T-helper 17 cell (primary cell): ENCODE measurements at regions not wholly inside any gene's neighbourhood (a gene's known extent, or its start where the extent isn't known, plus 50 kb on each side); places are given as distances from the start of the nearest gene placed in this dataset.

Experiments used
- ATAC-seq: fragments of 150-1000 bp; cut with Tn5 transposase; 2 replicates; pipeline ENCODE4 v1.10.0; 2021; ENCODE audit warnings: mild to moderate bottlenecking, moderate library complexity
- DNase-seq, 3 donors: peaks; one replicate each; pipeline versions ENCODE4 v3.0.0 to v3.0.0-alpha.2; 2020 to 2021
- H3K9me3 ChIP-seq: one replicate; pipeline ENCODE4 v1.7.0; 2013; ENCODE audit warnings: low read length, mild to moderate bottlenecking; ENCODE audit not compliant: control insufficient read depth, poor library complexity, severe bottlenecking
- H3K27ac Mint-ChIP-seq: one replicate; pipeline ENCODE4 v1.8.0; 2022; ENCODE audit warnings: mild to moderate bottlenecking, moderate library complexity, mixed read lengths
- H3K27me3 Mint-ChIP-seq: one replicate; pipeline ENCODE4 v1.8.0; 2022; ENCODE audit warnings: mixed read lengths
- H3K36me3 Mint-ChIP-seq: one replicate; pipeline ENCODE4 v1.8.0; 2022; ENCODE audit warnings: low read depth, mixed read lengths
- H3K4me1 Mint-ChIP-seq: one replicate; pipeline ENCODE4 v1.8.0; 2022; ENCODE audit warnings: mild to moderate bottlenecking, mixed read lengths
- H3K4me3 Mint-ChIP-seq: one replicate; pipeline ENCODE4 v1.8.0; 2022; ENCODE audit warnings: mild to moderate bottlenecking, moderate library complexity, mixed read lengths

DNA sequence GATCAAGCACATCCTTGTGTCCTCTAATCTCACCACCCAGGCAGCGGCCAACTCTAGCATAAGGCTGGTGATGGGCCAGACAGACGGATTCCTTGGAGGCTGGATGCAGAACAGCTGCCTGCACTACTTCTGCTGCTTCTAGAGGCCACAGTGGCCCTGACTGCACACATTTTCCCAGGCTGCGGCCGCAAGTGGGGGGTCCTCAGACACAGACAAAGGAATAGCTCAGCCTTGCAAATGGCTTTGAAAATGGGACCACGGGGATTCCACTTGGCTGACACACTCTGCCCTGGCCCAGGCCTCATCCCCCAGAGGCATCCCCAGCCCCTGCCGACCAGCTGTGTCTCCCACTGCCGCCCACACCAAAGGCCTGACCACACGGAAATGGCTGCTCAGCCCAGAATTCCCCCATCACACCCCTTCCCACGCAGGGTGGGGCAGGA is 540.8 kb downstream of the BNC2 start:
- DNase-seq, result no peak
- H3K9me3 ChIP-seq, result no peaks in the 10 kb centered on the region
- no peak overlapping the region for H3K27ac Mint-ChIP-seq
- H3K4me3 Mint-ChIP-seq, result no peak overlapping the region
- no peaks in the 10 kb centered on the region for H3K36me3 Mint-ChIP-seq
- no peak for ATAC-seq
- H3K27me3 Mint-ChIP-seq, result no peaks in the 10 kb centered on the region
- no peaks in the 10 kb centered on the region for H3K4me1 Mint-ChIP-seq

DNA sequence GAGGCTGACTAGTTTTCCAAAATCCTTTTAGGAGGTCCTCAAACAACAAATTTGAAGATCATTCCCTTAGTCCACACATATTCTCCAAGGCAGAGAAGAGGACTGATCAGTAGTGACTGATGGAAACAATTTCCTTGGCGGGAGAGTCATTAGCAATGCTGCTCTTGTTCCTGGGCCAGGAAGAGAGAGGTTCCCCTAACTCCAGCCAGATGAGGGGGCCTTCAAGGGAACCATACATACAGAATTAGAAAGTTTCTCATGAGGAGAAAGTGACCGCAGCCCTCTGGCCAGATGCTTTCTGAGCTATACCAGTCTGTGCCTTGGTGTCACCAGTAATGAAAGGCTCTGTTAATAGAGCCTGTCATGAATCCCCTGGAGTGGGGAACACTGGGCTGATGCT is 539.4 kb downstream of the BNC2 start:
- no peak overlapping the region for H3K27ac Mint-ChIP-seq
- ATAC-seq, result no peak
- H3K9me3 ChIP-seq, result no peaks in the 10 kb centered on the region
- no peaks in the 10 kb centered on the region for H3K36me3 Mint-ChIP-seq
- no peak for DNase-seq
- H3K27me3 Mint-ChIP-seq, result no peaks in the 10 kb centered on the region
- no peak overlapping the region for H3K4me3 Mint-ChIP-seq
- H3K4me1 Mint-ChIP-seq, result no peaks in the 10 kb centered on the region

DNA sequence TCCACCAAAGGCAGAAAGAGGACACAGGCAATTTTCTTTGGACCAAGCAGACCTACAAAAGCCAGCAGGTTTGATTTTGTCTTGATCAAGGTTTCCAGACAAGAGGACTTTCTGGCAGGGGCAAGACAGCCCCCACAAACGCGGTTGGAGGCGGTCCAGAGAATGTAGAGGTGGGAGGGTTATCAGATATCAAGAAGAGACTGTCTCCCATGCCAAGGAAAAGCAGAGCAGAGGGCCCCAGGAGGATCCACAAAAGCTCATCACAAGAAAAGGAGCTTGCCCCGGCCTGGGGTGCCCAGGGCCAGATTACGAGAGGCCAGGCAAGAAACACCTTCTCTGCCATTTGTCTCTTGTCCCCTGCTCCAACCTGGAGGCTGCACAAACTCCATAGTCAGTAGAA is 538.9 kb downstream of the BNC2 start:
- no peaks in the 10 kb centered on the region for H3K27me3 Mint-ChIP-seq
- H3K36me3 Mint-ChIP-seq, result no peaks in the 10 kb centered on the region
- no peak overlapping the region for H3K4me3 Mint-ChIP-seq
- no peak overlapping the region for H3K27ac Mint-ChIP-seq
- no peaks in the 10 kb centered on the region for H3K4me1 Mint-ChIP-seq
- ATAC-seq, result no peak
- no peaks in the 10 kb centered on the region for H3K9me3 ChIP-seq
- no peak for DNase-seq

DNA sequence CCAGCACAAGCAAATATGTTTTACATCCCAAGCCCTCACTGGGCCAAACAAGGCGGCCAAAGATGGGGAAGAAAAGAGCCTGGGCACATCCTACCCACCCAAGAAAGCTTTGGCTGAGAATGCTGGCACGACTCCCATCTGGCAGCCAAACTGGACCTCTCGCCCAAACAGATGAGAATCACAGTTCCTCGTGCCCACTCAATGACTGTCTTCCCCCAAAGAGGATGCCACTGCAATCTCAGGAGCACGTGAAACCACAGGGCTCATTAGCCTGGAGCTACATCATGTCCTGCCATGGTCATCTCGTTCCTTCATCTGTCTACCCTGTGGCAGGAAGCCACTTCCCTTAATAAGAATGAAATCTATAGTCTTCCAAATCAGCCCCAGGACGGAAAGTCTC is 536.8 kb downstream of the BNC2 start:
- ATAC-seq (no peak), DNase-seq (no peak)
- no peaks in the 10 kb centered on the region for H3K4me1 Mint-ChIP-seq
- H3K27ac Mint-ChIP-seq, result no peak overlapping the region
- H3K27me3 Mint-ChIP-seq, result no peaks in the 10 kb centered on the region
- no peak overlapping the region for H3K4me3 Mint-ChIP-seq
- no peaks in the 10 kb centered on the region for H3K9me3 ChIP-seq
- H3K36me3 Mint-ChIP-seq, result no peaks in the 10 kb centered on the region

DNA sequence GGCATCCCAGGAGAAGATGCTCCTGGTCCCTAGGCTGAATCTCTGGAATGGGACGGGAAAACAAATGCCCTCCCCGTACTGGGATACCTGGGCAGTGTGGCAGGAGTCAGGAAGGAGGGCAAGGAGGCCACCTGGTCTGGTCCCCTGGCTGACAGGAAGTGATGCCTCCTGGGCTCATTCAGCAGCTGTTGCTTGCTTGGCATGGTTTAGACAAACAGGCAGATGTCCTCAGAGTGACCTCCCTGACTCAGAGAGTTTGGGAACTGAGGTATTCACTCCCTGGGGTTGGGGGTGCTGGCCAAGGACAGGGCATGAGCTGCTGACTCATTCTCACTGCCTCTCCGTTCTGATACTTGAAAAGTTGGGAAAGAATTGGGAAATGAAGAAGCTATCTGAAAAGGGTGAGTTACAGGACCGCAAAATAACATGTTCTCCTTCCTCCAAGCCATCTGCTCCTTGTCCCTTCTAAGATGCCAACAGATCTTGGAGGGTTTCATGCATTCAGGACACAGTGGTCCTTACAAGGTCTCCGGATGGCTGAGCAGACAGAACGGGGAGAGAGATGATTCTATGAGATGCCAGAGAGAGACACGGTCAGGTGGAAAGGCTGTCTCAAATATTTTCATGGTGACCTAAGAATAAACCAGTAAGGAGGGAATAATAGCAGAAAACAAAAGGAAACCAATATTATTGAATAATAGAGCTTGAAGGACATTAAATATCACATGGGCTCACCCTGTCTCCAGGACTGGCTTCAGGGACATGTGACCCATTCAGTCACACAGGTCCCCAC is 534.5 kb downstream of the BNC2 start:
- no peak overlapping the region for H3K4me3 Mint-ChIP-seq
- ATAC-seq (no peak), DNase-seq (no peak)
- H3K27me3 Mint-ChIP-seq, result no peaks in the 10 kb centered on the region
- H3K9me3 ChIP-seq, result no peaks in the 10 kb centered on the region
- no peak overlapping the region for H3K27ac Mint-ChIP-seq
- no peaks in the 10 kb centered on the region for H3K4me1 Mint-ChIP-seq
- H3K36me3 Mint-ChIP-seq, result no peaks in the 10 kb centered on the region

DNA sequence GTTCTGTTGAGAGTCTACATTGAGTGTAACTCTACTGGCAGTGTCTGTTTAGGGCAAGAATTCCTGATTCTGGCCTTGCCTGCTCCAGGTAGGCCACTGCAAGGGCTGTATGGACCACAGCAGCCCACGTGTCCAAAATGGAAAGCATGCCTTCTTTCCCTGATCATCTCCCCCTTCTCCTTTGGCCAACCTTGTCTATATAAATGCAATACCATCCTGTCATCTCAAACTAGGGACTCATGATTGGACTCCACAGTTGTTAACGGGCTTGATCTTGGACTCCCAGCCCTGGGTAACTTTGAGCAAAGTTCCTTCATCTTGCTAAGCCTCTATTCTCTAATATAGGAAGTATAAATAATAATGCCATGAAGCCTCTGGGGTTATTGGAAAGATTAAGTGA is 533.6 kb downstream of the BNC2 start:
- H3K9me3 ChIP-seq, result no peaks in the 10 kb centered on the region
- Mint-ChIP-seq H3K27ac (no peak overlapping the region), H3K4me3 (no peak overlapping the region), H3K4me1 (no peaks in the 10 kb centered on the region), H3K27me3 (no peaks in the 10 kb centered on the region), H3K36me3 (no peaks in the 10 kb centered on the region)
- ATAC-seq (no peak), DNase-seq (no peak)

DNA sequence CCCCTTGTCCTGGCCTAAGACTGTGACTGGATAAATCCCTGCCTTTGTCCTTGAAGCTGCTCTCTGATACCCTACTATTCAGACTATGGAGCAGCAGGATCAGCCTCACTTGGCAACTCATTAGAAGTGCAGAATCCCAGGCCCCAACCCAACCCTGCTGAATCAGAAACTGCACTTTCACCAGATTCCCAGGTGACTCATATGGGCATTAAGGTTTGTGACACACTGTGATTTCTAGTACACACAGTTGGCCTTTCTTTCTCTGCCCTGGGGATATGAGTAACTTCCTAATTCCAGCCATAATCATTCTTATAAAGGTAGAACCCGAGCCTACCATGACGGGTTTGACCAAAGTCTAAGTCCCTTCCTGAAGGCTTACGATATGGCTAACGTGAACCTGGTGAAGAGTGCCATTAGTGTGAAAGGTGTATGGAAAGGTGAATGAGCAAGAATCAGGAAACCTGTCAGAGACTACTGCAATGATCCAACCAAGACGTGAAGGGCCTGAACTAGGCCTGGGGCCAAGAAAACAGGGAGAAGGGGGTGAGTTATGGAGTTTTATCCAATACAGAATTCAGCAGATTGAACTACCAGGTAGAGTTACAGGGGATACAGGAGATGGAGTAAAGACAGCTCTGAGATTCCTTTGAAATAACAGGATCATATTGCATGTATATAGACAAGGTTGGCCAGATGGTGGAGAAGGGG is 533.0 kb downstream of the BNC2 start:
- Mint-ChIP-seq H3K4me3 (no peak overlapping the region), H3K4me1 (no peaks in the 10 kb centered on the region), H3K27me3 (no peaks in the 10 kb centered on the region), H3K27ac (no peak overlapping the region), H3K36me3 (no peaks in the 10 kb centered on the region)
- ATAC-seq (no peak), DNase-seq (no peak)
- no peaks in the 10 kb centered on the region for H3K9me3 ChIP-seq

DNA sequence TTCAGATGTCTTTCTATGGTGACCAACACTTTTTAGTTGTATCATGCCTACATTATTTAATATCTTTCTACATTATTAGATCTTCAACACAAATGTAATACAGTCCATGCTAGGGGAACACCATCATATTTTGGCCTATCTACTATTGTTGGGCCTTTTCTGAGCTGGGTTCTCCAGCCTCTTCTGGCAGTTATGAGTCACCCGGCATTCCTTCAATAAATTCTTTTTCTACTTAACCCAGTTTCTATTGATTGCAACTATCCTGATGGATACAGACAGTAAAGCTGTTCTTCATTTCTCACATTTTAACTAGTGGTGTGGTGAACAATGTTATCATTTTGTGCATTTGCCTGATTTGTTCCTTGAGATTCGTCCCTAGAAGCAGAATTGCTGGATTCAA is 529.3 kb downstream of the BNC2 start:
- no peaks in the 10 kb centered on the region for H3K9me3 ChIP-seq
- no peak for ATAC-seq
- Mint-ChIP-seq H3K27me3 (no peaks in the 10 kb centered on the region), H3K4me1 (no peaks in the 10 kb centered on the region), H3K27ac (no peak overlapping the region), H3K36me3 (no peaks in the 10 kb centered on the region), H3K4me3 (no peak overlapping the region)
- DNase-seq, result no peak

DNA sequence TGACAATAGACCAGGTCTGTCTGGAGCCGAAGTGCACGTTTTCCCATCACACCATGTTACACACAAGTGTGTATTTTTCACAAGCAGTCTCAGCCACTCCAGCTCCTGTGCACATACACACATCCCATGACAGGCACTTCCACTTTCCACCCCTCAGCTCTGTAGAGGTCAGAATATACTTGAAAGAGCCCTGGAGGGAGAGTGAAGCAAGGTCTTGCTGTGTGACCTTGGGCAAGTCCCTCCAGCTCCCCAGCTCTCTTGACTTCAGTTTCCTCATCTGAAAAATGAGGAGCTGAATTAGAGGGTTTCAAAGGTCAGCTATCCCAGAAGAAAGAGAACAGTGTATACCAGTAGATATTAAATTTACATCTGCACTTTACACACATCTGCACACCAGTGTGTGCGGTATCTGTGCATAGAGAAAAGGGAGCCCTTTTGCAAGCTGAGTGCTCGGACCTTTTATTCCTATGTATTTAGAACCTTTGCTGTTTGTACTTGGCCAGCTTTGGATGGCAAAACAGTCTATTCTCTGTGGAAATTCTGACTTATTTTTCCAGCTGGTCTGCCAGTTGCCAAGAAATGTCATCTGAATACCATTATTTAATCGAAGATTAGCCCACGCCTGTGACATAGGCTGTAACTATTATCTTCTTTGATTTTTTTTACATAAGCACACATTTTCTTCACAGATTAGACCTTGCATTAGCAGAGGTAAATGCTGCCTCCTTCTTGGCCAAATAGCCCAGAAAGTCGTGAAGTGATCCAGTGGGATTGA is 528.0 kb downstream of the BNC2 start:
- no peaks in the 10 kb centered on the region for H3K9me3 ChIP-seq
- Mint-ChIP-seq H3K4me1 (no peaks in the 10 kb centered on the region), H3K27ac (no peak overlapping the region), H3K27me3 (no peaks in the 10 kb centered on the region), H3K36me3 (no peaks in the 10 kb centered on the region), H3K4me3 (no peak overlapping the region)
- no peak for ATAC-seq
- no peak for DNase-seq

DNA sequence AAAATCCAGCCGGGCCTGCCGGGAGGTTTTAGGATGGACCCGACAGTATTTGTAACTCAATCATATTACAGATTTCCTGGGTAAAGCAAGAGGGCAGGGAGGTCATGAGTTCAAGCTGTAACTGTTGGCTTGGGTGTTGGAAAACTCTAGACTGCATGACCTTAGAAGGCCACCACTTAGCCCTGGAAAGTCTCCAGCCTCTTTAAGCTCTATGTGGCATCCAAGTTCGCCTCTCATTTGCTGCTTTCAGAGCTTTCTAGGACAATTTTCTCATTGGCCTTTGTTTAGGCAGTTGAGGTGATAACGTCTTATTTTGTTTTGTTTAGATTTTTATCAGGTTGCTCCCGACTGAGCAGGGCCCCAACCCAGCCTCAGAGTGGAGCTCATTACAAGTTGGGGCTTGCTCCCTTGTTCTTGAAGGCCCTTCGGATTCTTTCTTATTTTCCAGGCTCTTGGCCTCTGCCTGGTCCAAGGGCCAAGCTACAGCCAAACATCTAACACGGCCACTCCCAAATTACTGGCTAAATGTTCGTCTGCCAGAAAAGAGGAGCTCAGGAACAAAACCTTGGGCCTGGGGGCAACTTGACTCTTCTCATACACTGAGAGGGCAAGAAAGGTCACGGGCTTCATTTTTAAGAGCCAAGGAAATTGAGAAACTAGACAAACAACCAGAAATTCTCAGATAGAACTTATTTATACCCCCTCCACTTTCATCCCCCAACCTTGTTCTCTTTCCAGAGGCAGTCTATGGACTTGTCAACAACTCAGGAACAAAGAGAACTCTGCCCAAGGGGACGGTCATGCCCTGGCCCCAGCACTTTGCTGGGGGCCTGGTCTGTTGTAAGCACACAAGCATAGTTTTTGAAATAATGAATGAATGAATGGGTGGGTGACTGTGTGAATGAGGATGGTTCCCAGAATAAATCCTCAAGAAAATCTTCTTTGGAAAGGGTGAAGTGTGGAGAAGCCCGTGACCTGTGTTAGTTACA is 526.9 kb downstream of the BNC2 start:
- H3K36me3 Mint-ChIP-seq, result no peaks in the 10 kb centered on the region
- no peak for DNase-seq
- no peak overlapping the region for H3K27ac Mint-ChIP-seq
- no peak for ATAC-seq
- H3K27me3 Mint-ChIP-seq, result no peaks in the 10 kb centered on the region
- H3K9me3 ChIP-seq, result no peaks in the 10 kb centered on the region
- H3K4me3 Mint-ChIP-seq, result no peak overlapping the region
- H3K4me1 Mint-ChIP-seq, result no peaks in the 10 kb centered on the region

DNA sequence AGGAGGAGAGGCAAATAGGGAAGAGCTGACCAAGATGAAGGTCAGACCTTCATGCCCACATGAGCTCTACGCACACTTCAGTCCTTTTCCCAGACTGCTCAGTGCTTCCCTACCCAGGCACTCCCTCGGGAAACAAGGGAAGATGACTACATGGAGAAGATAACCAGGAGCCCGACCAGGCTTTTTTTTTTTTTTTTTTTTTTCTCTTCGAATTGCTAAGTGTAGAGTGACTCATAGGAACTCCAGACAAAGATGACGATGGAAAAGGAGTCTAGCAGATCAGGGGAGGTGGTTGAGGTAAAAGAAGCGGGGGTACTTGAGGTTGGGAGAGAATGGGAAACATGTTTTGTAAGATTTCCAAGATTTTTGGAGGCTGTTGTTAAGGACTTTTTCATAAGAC is 526.1 kb downstream of the BNC2 start:
- H3K4me3 Mint-ChIP-seq, result no peak overlapping the region
- H3K9me3 ChIP-seq, result no peaks in the 10 kb centered on the region
- H3K27me3 Mint-ChIP-seq, result no peaks in the 10 kb centered on the region
- no peak overlapping the region for H3K27ac Mint-ChIP-seq
- H3K4me1 Mint-ChIP-seq, result no peaks in the 10 kb centered on the region
- no peak for DNase-seq
- ATAC-seq, result no peak
- H3K36me3 Mint-ChIP-seq, result no peaks in the 10 kb centered on the region

DNA sequence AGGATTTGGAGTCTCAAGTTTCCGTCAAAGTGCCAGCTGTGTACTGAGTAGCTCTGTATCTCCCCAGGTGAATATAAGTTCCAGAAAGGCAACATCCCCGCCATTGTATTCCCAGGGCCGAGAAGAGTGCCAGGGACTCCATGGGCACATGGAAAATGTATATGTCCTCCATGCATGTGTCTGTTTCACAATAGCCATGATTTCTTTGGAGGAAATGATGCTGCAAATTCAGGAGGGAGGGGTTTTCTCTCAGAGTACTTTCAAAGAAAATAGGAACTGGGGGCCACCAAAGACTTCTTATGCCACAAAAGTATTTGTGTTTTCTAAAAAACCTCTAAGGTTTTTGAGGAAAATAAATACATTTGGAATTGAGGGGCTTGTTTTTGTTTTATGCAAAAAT is 524.6 kb downstream of the BNC2 start:
- H3K27me3 Mint-ChIP-seq, result no peaks in the 10 kb centered on the region

More for the DNA sequence above, 524.6 kb downstream of the BNC2 start:
- Mint-ChIP-seq H3K27ac (no peak overlapping the region), H3K36me3 (no peaks in the 10 kb centered on the region), H3K4me1 (no peaks in the 10 kb centered on the region), H3K4me3 (no peak overlapping the region)
- H3K9me3 ChIP-seq, result no peaks in the 10 kb centered on the region
- ATAC-seq (no peak), DNase-seq (no peak)
